ENCODE measurements at regions not wholly inside any gene's neighbourhood (a gene's known extent, or its start where the extent isn't known, plus 50 kb on each side); places are given as distances from the start of the nearest gene placed in this dataset.

- TF ChIP-seq CTCF (conservative IDR thresholded peaks at IDR 0.05 in 1 of 2, IDR thresholded peaks at IDR 0.05 in 1 of 2; ENCODE audit: extremely low read depth in 1 of 2, insufficient read depth in 1 of 2, low read depth in 1 of 2, low read length in 2 of 2) (no peak), EZH2 (IDR thresholded peaks at IDR 0.05; ENCODE audit: borderline replicate concordance, low read length) (no peak)
Measured at GRCh38 chr20:12594410-12595088, 414.2 kb upstream of the SPTLC3 start.
